RWPE2 (cell line): ENCODE measurements at regions not wholly inside any gene's neighbourhood (a gene's known extent, or its start where the extent isn't known, plus 50 kb on each side); places are given as distances from the start of the nearest gene placed in this dataset.

Experiments
- ATAC-seq: fragments of 200-7000 bp; cut with Tn5 transposase; 3 replicates; pipeline ENCODE4 v1.9.1; 2021; ENCODE audit warnings: low read depth
- DNase-seq: peaks from one replicate; pipeline ENCODE4 v3.0.0-alpha.2; 2020; ENCODE audit warnings: low spot score
- H3K27ac ChIP-seq: fragments of 450-650 bp; 2 replicates; pipeline ENCODE4 v1.5.1; 2017; ENCODE audit warnings: mild to moderate bottlenecking; ENCODE audit not compliant: poor library complexity, severe bottlenecking
- H3K27me3 ChIP-seq: fragments of 250-450 bp; sonication (Bioruptor Pico); 2 replicates; pipeline ENCODE4 v1.5.1; 2021; ENCODE audit warnings: mild to moderate bottlenecking, moderate library complexity; ENCODE audit not compliant: insufficient read depth, poor library complexity, severe bottlenecking
- H3K36me3 ChIP-seq: fragments of 250-450 bp; sonication (Bioruptor Pico); 2 replicates; pipeline ENCODE4 v1.5.1; 2020; ENCODE audit warnings: low read depth, mild to moderate bottlenecking, moderate library complexity
- H3K4me1 ChIP-seq: fragments of 250-450 bp; sonication (Bioruptor Pico); 2 replicates; pipeline ENCODE4 v1.5.1; 2021; ENCODE audit warnings: mild to moderate bottlenecking, moderate library complexity; ENCODE audit not compliant: insufficient read depth, poor library complexity, severe bottlenecking
- H3K4me3 ChIP-seq: fragments of 250-450 bp; sonication (Bioruptor Pico); 2 replicates; pipeline ENCODE4 v1.5.1; 2021; ENCODE audit warnings: mild to moderate bottlenecking, moderate library complexity; ENCODE audit not compliant: severe bottlenecking
- H3K9me3 ChIP-seq: fragments of 250-450 bp; sonication (Bioruptor Pico); 2 replicates; pipeline ENCODE4 v1.5.1; 2021; ENCODE audit warnings: mild to moderate bottlenecking, moderate library complexity; ENCODE audit not compliant: severe bottlenecking
- TF ChIP-seq, protein P1 (sequence below): fragments of 450-650 bp; IDR thresholded peaks from one replicate; pipeline ENCODE4 v1.5.1; 2017; ENCODE audit warnings: mild to moderate bottlenecking, moderate library complexity; ENCODE audit not compliant: poor library complexity, severe bottlenecking

DNA sequence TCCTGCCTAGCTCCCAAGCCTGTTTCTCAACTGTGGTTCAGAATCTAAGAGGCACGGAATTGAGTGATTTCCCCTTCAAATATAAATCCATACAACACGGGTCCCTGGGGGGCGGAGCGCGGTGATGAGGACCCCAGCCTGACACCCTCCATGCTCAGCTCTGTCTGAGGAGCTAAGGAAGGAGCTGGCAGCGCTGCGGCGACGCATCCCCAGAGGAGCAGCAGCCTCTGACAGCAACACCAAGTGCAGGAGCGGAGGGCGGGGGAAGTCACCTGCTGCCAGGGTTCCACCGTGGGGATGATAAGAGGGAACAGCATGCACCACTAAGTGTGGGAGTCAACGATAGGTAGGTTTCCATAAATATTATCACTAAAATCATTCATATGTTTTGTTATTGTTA is 72.6 kb upstream of the VWC2 start:
- Histone ChIP-seq H3K4me1 (no peaks in the 10 kb centered on the region), H3K27ac (no peak overlapping the region), H3K4me3 (no peak overlapping the region), H3K36me3 (no peaks in the 10 kb centered on the region), H3K27me3 (no peaks in the 10 kb centered on the region), H3K9me3 (no peaks in the 10 kb centered on the region)
- TF ChIP-seq, protein P1, sequence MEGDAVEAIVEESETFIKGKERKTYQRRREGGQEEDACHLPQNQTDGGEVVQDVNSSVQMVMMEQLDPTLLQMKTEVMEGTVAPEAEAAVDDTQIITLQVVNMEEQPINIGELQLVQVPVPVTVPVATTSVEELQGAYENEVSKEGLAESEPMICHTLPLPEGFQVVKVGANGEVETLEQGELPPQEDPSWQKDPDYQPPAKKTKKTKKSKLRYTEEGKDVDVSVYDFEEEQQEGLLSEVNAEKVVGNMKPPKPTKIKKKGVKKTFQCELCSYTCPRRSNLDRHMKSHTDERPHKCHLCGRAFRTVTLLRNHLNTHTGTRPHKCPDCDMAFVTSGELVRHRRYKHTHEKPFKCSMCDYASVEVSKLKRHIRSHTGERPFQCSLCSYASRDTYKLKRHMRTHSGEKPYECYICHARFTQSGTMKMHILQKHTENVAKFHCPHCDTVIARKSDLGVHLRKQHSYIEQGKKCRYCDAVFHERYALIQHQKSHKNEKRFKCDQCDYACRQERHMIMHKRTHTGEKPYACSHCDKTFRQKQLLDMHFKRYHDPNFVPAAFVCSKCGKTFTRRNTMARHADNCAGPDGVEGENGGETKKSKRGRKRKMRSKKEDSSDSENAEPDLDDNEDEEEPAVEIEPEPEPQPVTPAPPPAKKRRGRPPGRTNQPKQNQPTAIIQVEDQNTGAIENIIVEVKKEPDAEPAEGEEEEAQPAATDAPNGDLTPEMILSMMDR, result no peak
- no peak for ATAC-seq
- no peak for DNase-seq

DNA sequence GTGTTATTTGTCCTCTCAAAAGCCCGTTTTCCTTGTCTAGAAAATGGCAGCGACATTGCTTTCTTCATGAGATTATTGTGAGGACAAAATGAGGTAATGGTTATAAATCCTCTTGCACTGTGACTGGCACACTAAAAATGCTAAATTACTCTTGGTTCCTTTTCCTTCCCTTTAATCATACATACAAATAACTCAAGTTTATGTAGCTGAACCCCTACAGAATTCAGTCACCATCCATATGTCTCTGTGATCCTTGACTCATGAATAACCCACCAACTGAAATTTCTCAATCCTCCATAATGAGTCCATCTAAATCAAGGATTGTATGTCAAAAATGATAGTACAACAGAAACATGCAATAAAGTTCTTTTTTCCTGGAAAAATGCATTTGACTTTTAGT is 71.3 kb upstream of the VWC2 start:
- TF ChIP-seq, protein P1, result no peak
- ATAC-seq (no peak), DNase-seq (no peak)
- Histone ChIP-seq H3K27me3 (no peaks in the 10 kb centered on the region), H3K36me3 (no peaks in the 10 kb centered on the region), H3K4me3 (no peak overlapping the region), H3K27ac (no peak overlapping the region), H3K4me1 (no peaks in the 10 kb centered on the region), H3K9me3 (no peaks in the 10 kb centered on the region)

DNA sequence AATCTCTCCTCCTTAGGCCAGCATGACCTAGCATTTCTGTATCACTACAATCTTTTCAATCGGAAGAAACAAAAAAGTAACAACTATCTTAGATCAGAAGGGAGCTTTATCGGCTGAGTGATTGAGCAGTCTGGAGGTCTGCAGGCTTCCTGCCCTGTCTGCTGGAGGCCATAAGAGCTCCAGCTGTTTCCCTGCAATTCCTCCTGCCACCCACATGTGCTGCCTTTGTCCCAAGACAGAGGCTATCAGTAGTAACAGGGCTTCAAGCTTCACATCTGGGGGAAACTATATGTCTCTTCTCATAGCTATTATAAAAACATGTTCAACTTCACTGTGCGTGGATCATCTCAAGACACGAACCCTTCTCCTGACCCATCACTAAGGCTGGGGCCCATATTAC is 70.1 kb upstream of the VWC2 start:
- no peak for ATAC-seq
- TF ChIP-seq, protein P1, result no peak
- no peaks in the 10 kb centered on the region for H3K27me3 ChIP-seq

DNA sequence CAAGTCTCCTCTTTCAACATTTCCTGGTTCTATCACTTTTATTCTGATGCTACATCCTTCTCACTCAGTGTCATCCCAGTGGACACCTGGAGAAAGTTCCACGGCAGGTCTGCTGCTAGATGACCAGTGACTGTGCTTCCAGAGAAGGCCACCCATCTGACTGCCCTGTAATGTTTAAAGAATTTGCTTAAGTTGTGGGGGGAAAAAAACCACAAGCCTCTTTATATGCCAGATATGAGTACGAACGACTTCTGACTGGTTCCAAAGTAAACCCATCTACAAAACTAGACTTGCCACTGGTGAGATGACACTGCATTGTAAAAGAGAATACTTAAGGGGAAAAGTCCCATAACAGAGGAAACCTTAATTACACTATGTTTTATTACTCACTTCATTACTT is 69.6 kb upstream of the VWC2 start:
- DNase-seq (no peak), ATAC-seq (no peak)
- H3K27me3 ChIP-seq, result no peaks in the 10 kb centered on the region
- TF ChIP-seq, protein P1, result no peak
- no peaks in the 10 kb centered on the region for H3K9me3 ChIP-seq
- no peaks in the 10 kb centered on the region for H3K36me3 ChIP-seq
- no peaks in the 10 kb centered on the region for H3K4me1 ChIP-seq
- H3K27ac ChIP-seq, result no peak overlapping the region
- H3K4me3 ChIP-seq, result no peak overlapping the region

More for the DNA sequence above, 70.1 kb upstream of the VWC2 start:
- no peaks in the 10 kb centered on the region for H3K36me3 ChIP-seq
- no peak for DNase-seq
- H3K4me1 ChIP-seq, result no peaks in the 10 kb centered on the region
- H3K4me3 ChIP-seq, result no peak overlapping the region
- no peaks in the 10 kb centered on the region for H3K9me3 ChIP-seq
- no peak overlapping the region for H3K27ac ChIP-seq

DNA sequence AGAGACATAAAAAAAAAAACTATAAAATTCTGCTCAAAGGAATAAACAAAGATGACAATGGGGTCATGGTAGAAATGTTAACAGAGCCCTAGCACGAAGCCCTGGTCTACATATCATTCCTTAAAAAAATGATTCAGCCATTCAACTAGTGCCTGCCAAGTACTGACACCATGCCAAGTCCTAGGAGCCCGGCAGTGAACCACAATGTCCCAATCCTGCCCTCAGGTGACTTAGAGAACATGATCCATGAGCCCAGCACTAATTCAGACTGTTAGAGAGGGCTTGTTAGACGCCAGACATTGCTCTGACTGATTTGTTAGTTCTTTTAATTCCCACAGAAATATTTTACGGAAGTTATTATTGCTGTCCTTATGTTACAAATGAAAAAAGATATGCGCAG is 67.3 kb upstream of the VWC2 start:
- TF ChIP-seq, protein P1, result no peak
- no peak for ATAC-seq
- Histone ChIP-seq H3K4me3 (no peak overlapping the region), H3K9me3 (no peaks in the 10 kb centered on the region), H3K27ac (no peak overlapping the region), H3K27me3 (no peaks in the 10 kb centered on the region), H3K36me3 (no peaks in the 10 kb centered on the region), H3K4me1 (no peaks in the 10 kb centered on the region)
- DNase-seq, result no peak
